ENCODE measurements at regions not wholly inside any gene's neighbourhood (a gene's known extent, or its start where the extent isn't known, plus 50 kb on each side); places are given as distances from the start of the nearest gene placed in this dataset.

GRCh38 chr12:58541300-58541690 is 379.0 kb downstream of the LRIG3 start:
- no peak for DNase-seq

- no peak for DNase-seq
Observed at GRCh38 chr12:58544281-58544680, 376.0 kb downstream of the LRIG3 start.

- no peak for DNase-seq
Observed at GRCh38 chr12:58547217-58547616, 373.1 kb downstream of the LRIG3 start.

GRCh38 chr12:58548801-58549200 is 371.5 kb downstream of the LRIG3 start:
- DNase-seq: no peak

- no peak for DNase-seq
Observed at GRCh38 chr12:58554522-58555157, 365.7 kb downstream of the LRIG3 start.

GRCh38 chr12:58557171-58557570 is 363.1 kb downstream of the LRIG3 start:
- DNase-seq: no peak

- DNase-seq: no peak
Observed at GRCh38 chr12:58557661-58558060, 362.6 kb downstream of the LRIG3 start.

- no peak for DNase-seq
Observed at GRCh38 chr12:58563621-58564020, 356.7 kb downstream of the LRIG3 start.

- DNase-seq: no peak
Observed at GRCh38 chr12:58564721-58565120, 355.6 kb downstream of the LRIG3 start.

GRCh38 chr12:58566599-58566998 is 353.7 kb downstream of the LRIG3 start:
- DNase-seq: no peak

GRCh38 chr12:58567189-58567588 is 353.1 kb downstream of the LRIG3 start:
- no peak for DNase-seq

- no peak for DNase-seq
Observed at GRCh38 chr12:58570411-58570810, 349.9 kb downstream of the LRIG3 start.

GRCh38 chr12:58575256-58575655 is 345.0 kb downstream of the LRIG3 start:
- DNase-seq: no peak

GRCh38 chr12:58576081-58576480 is 344.2 kb downstream of the LRIG3 start:
- no peak for DNase-seq

- DNase-seq: no peak
Observed at GRCh38 chr12:58576916-58577315, 343.4 kb downstream of the LRIG3 start.

- no peak for DNase-seq
Observed at GRCh38 chr12:58580095-58580494, 340.2 kb downstream of the LRIG3 start.

GRCh38 chr12:58583529-58583928 is 336.8 kb downstream of the LRIG3 start:
- DNase-seq: no peak

- no peak for DNase-seq
Observed at GRCh38 chr12:58583940-58584339, 336.4 kb downstream of the LRIG3 start.

- DNase-seq: no peak
Observed at GRCh38 chr12:58584880-58585279, 335.4 kb downstream of the LRIG3 start.

- DNase-seq: no peak
Observed at GRCh38 chr12:58586762-58587161, 333.5 kb downstream of the LRIG3 start.

- no peak for DNase-seq
Observed at GRCh38 chr12:58588770-58589169, 331.5 kb downstream of the LRIG3 start.

- DNase-seq: no peak
Observed at GRCh38 chr12:58592475-58593207, 327.7 kb downstream of the LRIG3 start.

GRCh38 chr12:58593557-58594304 is 326.6 kb downstream of the LRIG3 start:
- DNase-seq: no peak

- no peak for DNase-seq
Observed at GRCh38 chr12:58596381-58596780, 323.9 kb downstream of the LRIG3 start.

Measured in activated T-cell treated with anti-CD3 and anti-CD28 coated beads, Interleukin-2, amount 50 U/mL, for 48 hours (primary cell).